Fibroblast of lung (primary cell): ENCODE measurements at regions not wholly inside any gene's neighbourhood (a gene's known extent, or its start where the extent isn't known, plus 50 kb on each side); places are given as distances from the start of the nearest gene placed in this dataset.

Experiments
- DNase-seq, 2 donors: peaks; one replicate each; pipeline versions ENCODE4 v3.0.0 to v3.0.0-alpha.2; 2010; ENCODE audit warnings: low read depth in 2 of 2
- H2AFZ ChIP-seq: 2 replicates; pipeline ENCODE4 v1.5.1; 2012; ENCODE audit warnings: low read length, control low read depth, inconsistent platforms
- H3K27ac ChIP-seq: 2 replicates; pipeline ENCODE4 v1.5.1; 2011; ENCODE audit warnings: low read length, control low read depth; ENCODE audit not compliant: insufficient read depth
- H3K27me3 ChIP-seq: 2 replicates; pipeline ENCODE4 v1.5.1; 2011; ENCODE audit warnings: mild to moderate bottlenecking, low read length; ENCODE audit not compliant: control insufficient read depth, insufficient read depth
- H3K36me3 ChIP-seq: 2 replicates; pipeline ENCODE4 v1.5.1; 2011; ENCODE audit warnings: low read length; ENCODE audit not compliant: control insufficient read depth, insufficient read depth
- H3K4me1 ChIP-seq: 2 replicates; pipeline ENCODE4 v1.5.1; 2011; ENCODE audit warnings: low read length; ENCODE audit not compliant: control insufficient read depth, insufficient read depth; ENCODE audit errors: extremely low read depth
- H3K4me2 ChIP-seq: 2 replicates; pipeline ENCODE4 v1.5.1; 2011; ENCODE audit warnings: low read length, control low read depth; ENCODE audit not compliant: insufficient read depth; ENCODE audit errors: extremely low read depth
- H3K4me3 ChIP-seq, 4 experiments: fragments of 200-600 bp in 1 of 4; sonication (generic) in 1 of 4; replicated peaks in 1 of 4; 2 replicates each; pipeline ENCODE4 v1.5.1; 2011 to 2016; ENCODE audit warnings: low read length in 4 of 4, low read depth in 3 of 4, mild to moderate bottlenecking in 3 of 4, control low read depth in 2 of 4, inconsistent platforms in 1 of 4, mixed read lengths in 1 of 4; ENCODE audit not compliant: insufficient read depth in 1 of 4; ENCODE audit errors: control extremely low read depth in 1 of 4
- H3K79me2 ChIP-seq: 2 replicates; pipeline ENCODE4 v1.5.1; 2012; ENCODE audit warnings: mild to moderate bottlenecking, low read length, inconsistent platforms; ENCODE audit not compliant: control insufficient read depth, insufficient read depth
- H3K9ac ChIP-seq: 2 replicates; pipeline ENCODE4 v1.5.1; 2011; ENCODE audit warnings: mild to moderate bottlenecking, low read length, control low read depth; ENCODE audit not compliant: insufficient read depth
- H3K9me3 ChIP-seq: 2 replicates; pipeline ENCODE4 v1.5.1; 2012; ENCODE audit warnings: low read depth, low read length; ENCODE audit not compliant: control insufficient read depth, insufficient read depth
- H4K20me1 ChIP-seq: 2 replicates; pipeline ENCODE4 v1.5.1; 2011; ENCODE audit warnings: low read length; ENCODE audit not compliant: control insufficient read depth, insufficient read depth; ENCODE audit errors: extremely low read depth
- CTCF ChIP-seq, 2 donors: IDR thresholded peaks in 1 of 2; conservative IDR thresholded peaks in 1 of 2; 1 replicate in 1 of 2; 2 replicates in 1 of 2; pipeline ENCODE4 v1.5.1; 2011 to 2012; ENCODE audit warnings: low read length in 2 of 2, control low read depth in 1 of 2, inconsistent platforms in 1 of 2, low read depth in 1 of 2, mild to moderate bottlenecking in 1 of 2
- EZH2 ChIP-seq: IDR thresholded peaks from 2 replicates; pipeline ENCODE4 v1.5.1; 2012; ENCODE audit warnings: low read length, control low read depth, mild to moderate bottlenecking; ENCODE audit errors: missing control alignments

GRCh38 chr5:16005225-16005624 is 174.4 kb downstream of the MARCHF11 start:
- Histone ChIP-seq H3K9me3 (no peaks in the 10 kb centered on the region), H3K27me3 (no peaks in the 10 kb centered on the region), H3K79me2 (no peaks in the 10 kb centered on the region), H4K20me1 (no peaks in the 10 kb centered on the region), H3K4me2 (no peak overlapping the region), H3K9ac (no peak overlapping the region), H3K4me1 (no peaks in the 10 kb centered on the region), H2AFZ (no peak overlapping the region), H3K4me3 (no peak overlapping the region), H3K27ac (no peak overlapping the region), H3K36me3 (no peaks in the 10 kb centered on the region)
- DNase-seq, result no peak
- no peak for TF ChIP-seq CTCF (conservative IDR thresholded peaks at IDR 0.05 in 1 of 2, IDR thresholded peaks at IDR 0.05 in 1 of 2; ENCODE audit: low read depth in 1 of 2, low read length in 2 of 2)
- TF ChIP-seq EZH2, result no peak

- Histone ChIP-seq H3K27me3 (no peaks in the 10 kb centered on the region), H3K4me1 (no peaks in the 10 kb centered on the region)
These were observed 179.5 kb downstream of the MARCHF11 start for GRCh38 chr5:16000056-16000455.

GRCh38 chr5:15995341-15996052 is 184.1 kb downstream of the MARCHF11 start:
- H3K27ac ChIP-seq, result no peak overlapping the region
- peak; percentile 39 to 69 for DNase-seq

More at GRCh38 chr5:16000056-16000455, 179.5 kb downstream of the MARCHF11 start:
- TF ChIP-seq CTCF (conservative IDR thresholded peaks at IDR 0.05 in 1 of 2, IDR thresholded peaks at IDR 0.05 in 1 of 2; ENCODE audit: low read depth in 1 of 2, low read length in 2 of 2) (no peak), EZH2 (no peak)
- no peak overlapping the region for H3K9ac ChIP-seq
- no peaks in the 10 kb centered on the region for H4K20me1 ChIP-seq
- H3K79me2 ChIP-seq, result no peaks in the 10 kb centered on the region
- H3K4me3 ChIP-seq, result no peak overlapping the region
- no peaks in the 10 kb centered on the region for H3K9me3 ChIP-seq
- H3K36me3 ChIP-seq, result no peaks in the 10 kb centered on the region
- H3K4me2 ChIP-seq, result no peak overlapping the region
- H2AFZ ChIP-seq, result no peak overlapping the region
- DNase-seq, result no peak
- H3K27ac ChIP-seq, result no peak overlapping the region

More at GRCh38 chr5:15995341-15996052, 184.1 kb downstream of the MARCHF11 start:
- no peaks in the 10 kb centered on the region for H3K27me3 ChIP-seq
- TF ChIP-seq EZH2, result no peak
- TF ChIP-seq CTCF (conservative IDR thresholded peaks at IDR 0.05 in 1 of 2, IDR thresholded peaks at IDR 0.05 in 1 of 2; ENCODE audit: low read depth in 1 of 2, low read length in 2 of 2), result peak; percentile 54 to 63
- H3K79me2 ChIP-seq, result no peaks in the 10 kb centered on the region
- no peak overlapping the region for H3K4me3 ChIP-seq
- H3K9me3 ChIP-seq, result no peaks in the 10 kb centered on the region
- H3K36me3 ChIP-seq, result no peaks in the 10 kb centered on the region
- H3K4me2 ChIP-seq, result no peak overlapping the region
- H2AFZ ChIP-seq, result no peak overlapping the region
- no peaks in the 10 kb centered on the region for H4K20me1 ChIP-seq
- peaks cover 3% of the 10 kb centered on the region for H3K4me1 ChIP-seq
- no peak overlapping the region for H3K9ac ChIP-seq
